ENCODE measurements at regions not wholly inside any gene's neighbourhood (a gene's known extent, or its start where the extent isn't known, plus 50 kb on each side); places are given as distances from the start of the nearest gene placed in this dataset.

GRCh38 chr17:79454826-79455225, 156.0 kb downstream of the RBFOX3 start:
- TF ChIP-seq REST (IDR thresholded peaks at IDR 0.05; ENCODE audit: low read depth), result no peak
- TF ChIP-seq EGR1 (IDR thresholded peaks at IDR 0.05), result no peak
- no peak for TF ChIP-seq NFIC (IDR thresholded peaks at IDR 0.05)
- TF ChIP-seq YY1 (IDR thresholded peaks at IDR 0.05; ENCODE audit: low read depth), result no peak
- TF ChIP-seq CREB1 (IDR thresholded peaks at IDR 0.05; ENCODE audit: low read depth), result no peak

GRCh38 chr17:79453481-79453880, 157.4 kb downstream of the RBFOX3 start:
- no peak for TF ChIP-seq REST (IDR thresholded peaks at IDR 0.05; ENCODE audit: low read depth)

GRCh38 chr17:79452706-79453105, 158.1 kb downstream of the RBFOX3 start:
- TF ChIP-seq YY1 (IDR thresholded peaks at IDR 0.05; ENCODE audit: low read depth) (no peak), TEAD4 (IDR thresholded peaks at IDR 0.05) (no peak)

- TF ChIP-seq USF1 (IDR thresholded peaks at IDR 0.05), result no peak
- no peak for TF ChIP-seq CREB1 (IDR thresholded peaks at IDR 0.05; ENCODE audit: low read depth)
- TF ChIP-seq YY1 (IDR thresholded peaks at IDR 0.05; ENCODE audit: low read depth), result no peak
- TF ChIP-seq NFIC (IDR thresholded peaks at IDR 0.05), result no peak
- no peak for TF ChIP-seq EP300 (IDR thresholded peaks at IDR 0.05; ENCODE audit: borderline replicate concordance)
- TF ChIP-seq REST (IDR thresholded peaks at IDR 0.05; ENCODE audit: low read depth), result no peak
- no peak for TF ChIP-seq RAD21 (IDR thresholded peaks at IDR 0.05; ENCODE audit: low read depth)
- TF ChIP-seq EGR1 (IDR thresholded peaks at IDR 0.05), result no peak
- no peak for TF ChIP-seq TEAD4 (IDR thresholded peaks at IDR 0.05)
Measured at GRCh38 chr17:79451167-79451566, 159.7 kb downstream of the RBFOX3 start.

- no peak for TF ChIP-seq TCF12 (IDR thresholded peaks at IDR 0.05; ENCODE audit: low read depth)
- no peak for TF ChIP-seq CREB1 (IDR thresholded peaks at IDR 0.05; ENCODE audit: low read depth)
- no peak for TF ChIP-seq TAF1 (IDR thresholded peaks at IDR 0.05; ENCODE audit: low read depth)
- no peak for TF ChIP-seq REST (IDR thresholded peaks at IDR 0.05; ENCODE audit: low read depth)
- no peak for TF ChIP-seq YY1 (IDR thresholded peaks at IDR 0.05; ENCODE audit: low read depth)
- TF ChIP-seq FOXM1 (IDR thresholded peaks at IDR 0.05; ENCODE audit: borderline replicate concordance, low read depth), result no peak
- TF ChIP-seq ZBTB7A (IDR thresholded peaks at IDR 0.05; ENCODE audit: low read depth), result no peak
- no peak for TF ChIP-seq EGR1 (IDR thresholded peaks at IDR 0.05)
- no peak for TF ChIP-seq RAD21 (IDR thresholded peaks at IDR 0.05; ENCODE audit: low read depth)
- TF ChIP-seq EP300 (IDR thresholded peaks at IDR 0.05; ENCODE audit: borderline replicate concordance), result no peak
- no peak for TF ChIP-seq USF1 (IDR thresholded peaks at IDR 0.05)
- no peak for TF ChIP-seq MAX (IDR thresholded peaks at IDR 0.05)
- TF ChIP-seq NFIC (IDR thresholded peaks at IDR 0.05), result no peak
- no peak for TF ChIP-seq CEBPB (IDR thresholded peaks at IDR 0.05)
- no peak for TF ChIP-seq TEAD4 (IDR thresholded peaks at IDR 0.05)
Measured at GRCh38 chr17:79446399-79447009, 164.3 kb downstream of the RBFOX3 start.
